NCI-H2196 (cell line): ENCODE measurements at regions not wholly inside any gene's neighbourhood (a gene's known extent, or its start where the extent isn't known, plus 50 kb on each side); places are given as distances from the start of the nearest gene placed in this dataset.

Experiments used
- DNase-seq: peaks from one replicate; lab custom pipeline; 2025; ENCODE audit not compliant: unreplicated experiment; lab: John Stamatoyannopoulos, UW

GRCh38 chr1:88421997-88422396 lies 262.1 kb upstream of the PKN2 start:
- DNase-seq = no peak

GRCh38 chr1:88433556-88433955 lies 250.5 kb upstream of the PKN2 start:
- DNase-seq = no peak

GRCh38 chr1:88434836-88435235 lies 249.2 kb upstream of the PKN2 start:
- DNase-seq = no peak

- no peak for DNase-seq
Measured at GRCh38 chr1:88441022-88441421, 243.1 kb upstream of the PKN2 start.

GRCh38 chr1:88451856-88452255 lies 232.2 kb upstream of the PKN2 start:
- no peak for DNase-seq

GRCh38 chr1:88453295-88453694 lies 230.8 kb upstream of the PKN2 start:
- DNase-seq = no peak

GRCh38 chr1:88454781-88455180 lies 229.3 kb upstream of the PKN2 start:
- no peak for DNase-seq

GRCh38 chr1:88455621-88456256 lies 228.3 kb upstream of the PKN2 start:
- DNase-seq = no peak

GRCh38 chr1:88457197-88457596 lies 226.9 kb upstream of the PKN2 start:
- no peak for DNase-seq

- DNase-seq = no peak
Measured at GRCh38 chr1:88461007-88461406, 223.1 kb upstream of the PKN2 start.

GRCh38 chr1:88462096-88462487 lies 222.0 kb upstream of the PKN2 start:
- no peak for DNase-seq

- no peak for DNase-seq
Measured at GRCh38 chr1:88462488-88463261, 221.4 kb upstream of the PKN2 start.

GRCh38 chr1:88463401-88463985 lies 220.6 kb upstream of the PKN2 start:
- DNase-seq = no peak

- no peak for DNase-seq
Measured at GRCh38 chr1:88466011-88466410, 218.1 kb upstream of the PKN2 start.

- DNase-seq = no peak
Measured at GRCh38 chr1:88466899-88467580, 217.0 kb upstream of the PKN2 start.

GRCh38 chr1:88472298-88472697 lies 211.8 kb upstream of the PKN2 start:
- DNase-seq = no peak

- DNase-seq = no peak
Measured at GRCh38 chr1:88472714-88473113, 211.4 kb upstream of the PKN2 start.

- no peak for DNase-seq
Measured at GRCh38 chr1:88474555-88475304, 209.3 kb upstream of the PKN2 start.

GRCh38 chr1:88484881-88485280 lies 199.2 kb upstream of the PKN2 start:
- no peak for DNase-seq

- no peak for DNase-seq
Measured at GRCh38 chr1:88488237-88488636, 195.8 kb upstream of the PKN2 start.

- DNase-seq = no peak
Measured at GRCh38 chr1:88490676-88491075, 193.4 kb upstream of the PKN2 start.
